ENCODE measurements at regions not wholly inside any gene's neighbourhood (a gene's known extent, or its start where the extent isn't known, plus 50 kb on each side); places are given as distances from the start of the nearest gene placed in this dataset.
"Not testable (repeated sequence)": the region's sequence is repeated elsewhere in the genome, so short reads cannot be mapped to it uniquely, and the experiment has no call there.

DNA sequence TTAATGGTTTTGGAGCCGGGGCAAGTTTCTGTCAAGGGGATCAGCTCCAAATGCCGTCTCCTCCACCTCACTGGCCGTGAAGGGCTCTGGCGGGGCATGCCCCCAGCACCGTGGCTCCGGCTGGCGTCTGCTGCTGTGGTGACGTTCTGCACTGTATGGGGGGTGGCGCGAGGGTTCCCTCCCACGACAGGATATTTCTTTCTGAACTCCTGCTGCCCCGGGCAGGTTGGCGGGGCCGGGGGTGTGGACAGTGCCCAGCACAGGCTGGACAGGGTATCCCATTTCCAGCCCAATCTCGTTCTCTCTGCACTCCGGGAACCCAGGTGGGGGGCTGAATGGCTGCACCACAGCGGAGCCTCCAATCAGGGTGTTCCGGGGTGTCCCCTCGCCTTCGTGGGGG lies 201.6 kb downstream of the BANP start:
- TF ChIP-seq, protein P1, sequence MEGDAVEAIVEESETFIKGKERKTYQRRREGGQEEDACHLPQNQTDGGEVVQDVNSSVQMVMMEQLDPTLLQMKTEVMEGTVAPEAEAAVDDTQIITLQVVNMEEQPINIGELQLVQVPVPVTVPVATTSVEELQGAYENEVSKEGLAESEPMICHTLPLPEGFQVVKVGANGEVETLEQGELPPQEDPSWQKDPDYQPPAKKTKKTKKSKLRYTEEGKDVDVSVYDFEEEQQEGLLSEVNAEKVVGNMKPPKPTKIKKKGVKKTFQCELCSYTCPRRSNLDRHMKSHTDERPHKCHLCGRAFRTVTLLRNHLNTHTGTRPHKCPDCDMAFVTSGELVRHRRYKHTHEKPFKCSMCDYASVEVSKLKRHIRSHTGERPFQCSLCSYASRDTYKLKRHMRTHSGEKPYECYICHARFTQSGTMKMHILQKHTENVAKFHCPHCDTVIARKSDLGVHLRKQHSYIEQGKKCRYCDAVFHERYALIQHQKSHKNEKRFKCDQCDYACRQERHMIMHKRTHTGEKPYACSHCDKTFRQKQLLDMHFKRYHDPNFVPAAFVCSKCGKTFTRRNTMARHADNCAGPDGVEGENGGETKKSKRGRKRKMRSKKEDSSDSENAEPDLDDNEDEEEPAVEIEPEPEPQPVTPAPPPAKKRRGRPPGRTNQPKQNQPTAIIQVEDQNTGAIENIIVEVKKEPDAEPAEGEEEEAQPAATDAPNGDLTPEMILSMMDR (IDR thresholded peaks at IDR 0.05) = not testable (repeated sequence)
- TF ChIP-seq EZH2 (IDR thresholded peaks at IDR 0.05; ENCODE audit: borderline replicate concordance, insufficient read depth, low read depth, low read length, poor library complexity, severe bottlenecking) = not testable (repeated sequence)
